Endothelial cell (in vitro differentiated cells): ENCODE measurements at regions not wholly inside any gene's neighbourhood (a gene's known extent, or its start where the extent isn't known, plus 50 kb on each side); places are given as distances from the start of the nearest gene placed in this dataset.

Source experiments
- DNase-seq: peaks from one replicate; pipeline ENCODE4 v3.0.0; 2021; ENCODE audit warnings: low spot score
- H3K27ac Mint-ChIP-seq: one replicate; pipeline ENCODE4 v1.8.0; 2021; ENCODE audit warnings: mixed read lengths, inconsistent platforms; ENCODE audit not compliant: unreplicated experiment
- H3K27me3 Mint-ChIP-seq: one replicate; pipeline ENCODE4 v1.8.0; 2021; ENCODE audit warnings: mild to moderate bottlenecking, moderate library complexity, mixed read lengths, inconsistent platforms; ENCODE audit not compliant: unreplicated experiment
- H3K36me3 Mint-ChIP-seq: one replicate; pipeline ENCODE4 v1.8.0; 2021; ENCODE audit warnings: mild to moderate bottlenecking, low read depth, mixed read lengths, inconsistent platforms; ENCODE audit not compliant: unreplicated experiment
- H3K4me1 Mint-ChIP-seq: one replicate; pipeline ENCODE4 v1.8.0; 2021; ENCODE audit warnings: mild to moderate bottlenecking, mixed read lengths, inconsistent platforms; ENCODE audit not compliant: unreplicated experiment
- H3K4me3 Mint-ChIP-seq: one replicate; pipeline ENCODE4 v1.8.0; 2021; ENCODE audit warnings: mild to moderate bottlenecking, mixed read lengths, inconsistent platforms; ENCODE audit not compliant: unreplicated experiment
- H3K9me3 Mint-ChIP-seq: one replicate; pipeline ENCODE4 v1.8.0; 2021; ENCODE audit warnings: mixed read lengths, inconsistent platforms; ENCODE audit not compliant: unreplicated experiment
- TF ChIP-seq, protein P1 (sequence below): fragments of 200-600 bp; sonication (generic); IDR thresholded peaks from one replicate; pipeline ENCODE4 v1.5.0; 2021; ENCODE audit warnings: antibody characterized with exemption; ENCODE audit not compliant: unreplicated experiment

DNA sequence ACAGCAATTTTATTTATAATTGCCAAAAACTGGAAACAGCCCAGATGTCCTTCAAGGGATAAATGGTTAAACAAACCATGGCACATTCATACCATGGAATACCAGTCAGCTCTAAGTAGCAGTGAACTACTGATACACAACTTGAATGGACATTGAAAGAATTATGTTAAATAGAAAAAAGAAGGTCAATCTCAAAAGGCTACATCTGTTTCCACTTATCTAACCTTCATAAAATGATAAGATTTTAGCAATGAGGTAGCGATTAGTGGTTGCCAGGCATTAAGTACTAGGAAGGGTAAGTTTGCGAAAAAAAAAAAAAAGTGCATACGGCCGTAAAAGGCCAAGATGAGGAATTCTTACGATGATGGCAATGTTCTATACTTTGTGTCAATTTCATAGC is 738.7 kb upstream of the ANO3 start:
- Mint-ChIP-seq H3K36me3 (no peaks in the 10 kb centered on the region), H3K9me3 (no peaks in the 10 kb centered on the region), H3K4me1 (peaks cover 4% of the 10 kb centered on the region), H3K27me3 (no peaks in the 10 kb centered on the region), H3K27ac (no peak overlapping the region), H3K4me3 (no peak overlapping the region)
- no peak for DNase-seq
- TF ChIP-seq, protein P1, sequence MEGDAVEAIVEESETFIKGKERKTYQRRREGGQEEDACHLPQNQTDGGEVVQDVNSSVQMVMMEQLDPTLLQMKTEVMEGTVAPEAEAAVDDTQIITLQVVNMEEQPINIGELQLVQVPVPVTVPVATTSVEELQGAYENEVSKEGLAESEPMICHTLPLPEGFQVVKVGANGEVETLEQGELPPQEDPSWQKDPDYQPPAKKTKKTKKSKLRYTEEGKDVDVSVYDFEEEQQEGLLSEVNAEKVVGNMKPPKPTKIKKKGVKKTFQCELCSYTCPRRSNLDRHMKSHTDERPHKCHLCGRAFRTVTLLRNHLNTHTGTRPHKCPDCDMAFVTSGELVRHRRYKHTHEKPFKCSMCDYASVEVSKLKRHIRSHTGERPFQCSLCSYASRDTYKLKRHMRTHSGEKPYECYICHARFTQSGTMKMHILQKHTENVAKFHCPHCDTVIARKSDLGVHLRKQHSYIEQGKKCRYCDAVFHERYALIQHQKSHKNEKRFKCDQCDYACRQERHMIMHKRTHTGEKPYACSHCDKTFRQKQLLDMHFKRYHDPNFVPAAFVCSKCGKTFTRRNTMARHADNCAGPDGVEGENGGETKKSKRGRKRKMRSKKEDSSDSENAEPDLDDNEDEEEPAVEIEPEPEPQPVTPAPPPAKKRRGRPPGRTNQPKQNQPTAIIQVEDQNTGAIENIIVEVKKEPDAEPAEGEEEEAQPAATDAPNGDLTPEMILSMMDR, result no peak

DNA sequence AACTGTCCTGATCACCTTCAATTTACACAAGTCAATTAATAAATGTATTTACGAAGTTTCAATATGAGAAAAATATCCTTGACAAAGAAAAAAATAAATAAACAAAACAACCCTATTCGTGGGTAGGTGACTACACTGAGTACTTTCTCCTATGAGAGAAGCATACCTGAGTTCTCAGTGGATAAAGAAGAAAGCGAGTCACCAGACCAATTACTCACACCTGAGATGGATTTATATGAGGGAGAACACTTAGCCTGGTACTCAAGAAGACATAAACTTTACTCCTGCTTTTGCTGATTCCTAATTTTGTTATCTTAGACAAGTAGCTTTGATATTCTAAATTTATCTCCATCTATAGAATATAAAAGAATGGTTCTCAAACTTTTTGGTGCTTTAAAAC is 735.2 kb upstream of the ANO3 start:
- Mint-ChIP-seq H3K36me3 (no peaks in the 10 kb centered on the region), H3K27ac (no peak overlapping the region)

DNA sequence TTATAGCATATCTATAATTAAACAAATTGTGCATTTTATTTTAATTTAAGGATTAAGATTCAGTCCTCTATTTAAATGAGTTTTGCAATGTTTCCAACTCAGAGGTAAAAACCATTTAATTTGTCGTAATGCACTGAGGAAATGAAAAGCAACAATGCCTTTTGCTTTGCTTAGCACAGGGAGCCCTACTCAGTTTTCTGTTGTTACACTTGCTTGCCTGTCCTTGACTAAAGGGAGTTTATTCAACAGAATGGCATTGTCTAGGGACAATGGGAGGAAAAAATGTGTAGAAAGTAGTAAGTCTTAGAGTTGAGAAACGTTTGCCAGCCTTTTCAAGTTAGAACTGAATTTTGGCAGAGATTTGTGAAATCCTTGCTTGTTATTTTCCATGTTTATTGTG is 734.2 kb upstream of the ANO3 start:
- Mint-ChIP-seq H3K27ac (no peak overlapping the region), H3K4me3 (no peak overlapping the region), H3K27me3 (peaks cover 2% of the 10 kb centered on the region), H3K36me3 (no peaks in the 10 kb centered on the region), H3K9me3 (no peaks in the 10 kb centered on the region), H3K4me1 (peaks cover 4% of the 10 kb centered on the region)
- no peak for DNase-seq
- TF ChIP-seq, protein P1, result no peak

More for the DNA sequence above, 735.2 kb upstream of the ANO3 start:
- DNase-seq, result no peak
- Mint-ChIP-seq H3K4me3 (no peak overlapping the region), H3K27me3 (no peaks in the 10 kb centered on the region), H3K9me3 (no peaks in the 10 kb centered on the region), H3K4me1 (peaks cover 4% of the 10 kb centered on the region)
- TF ChIP-seq, protein P1, result no peak

DNA sequence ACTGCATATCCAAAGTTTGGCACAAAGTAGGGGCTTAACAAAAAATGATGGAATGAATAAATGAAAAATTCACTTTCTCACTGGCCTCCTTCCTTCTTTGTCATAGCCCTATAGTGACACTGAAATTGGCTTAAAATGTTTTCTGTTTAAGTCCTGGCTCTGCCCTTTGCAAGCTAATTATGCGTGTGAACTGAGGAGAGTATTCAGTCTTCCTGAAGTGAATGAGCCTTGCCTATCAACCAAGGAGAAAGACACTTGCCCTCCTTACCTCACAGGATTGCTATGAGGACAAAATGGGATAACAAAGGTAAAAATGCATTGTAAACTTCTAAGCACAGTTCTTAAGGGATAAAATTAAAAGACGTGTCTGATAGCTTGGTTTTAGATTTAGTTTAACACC is 729.8 kb upstream of the ANO3 start:
- DNase-seq, result no peak
- Mint-ChIP-seq H3K9me3 (no peaks in the 10 kb centered on the region), H3K4me3 (no peak overlapping the region), H3K27ac (no peak overlapping the region), H3K4me1 (peaks cover 4% of the 10 kb centered on the region), H3K27me3 (peaks cover 3% of the 10 kb centered on the region), H3K36me3 (no peaks in the 10 kb centered on the region)
- TF ChIP-seq, protein P1, result no peak

DNA sequence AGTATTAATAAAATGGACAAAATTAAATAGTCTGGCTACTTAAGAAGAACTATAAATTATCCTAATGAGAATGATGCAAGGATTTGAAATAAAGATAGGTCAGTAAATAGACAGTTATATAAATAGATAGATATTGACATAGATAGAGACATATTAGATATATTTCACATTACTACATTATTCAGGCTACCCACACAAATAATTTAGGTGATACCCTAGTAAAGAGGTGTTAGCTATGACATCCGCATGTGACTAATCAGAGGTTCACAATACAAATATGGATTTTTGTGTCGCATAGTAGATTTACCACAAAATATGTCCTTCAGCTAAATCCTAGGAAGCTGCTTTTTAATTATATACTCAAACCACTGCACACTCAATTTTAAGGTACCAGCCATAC is 729.0 kb upstream of the ANO3 start:
- H3K4me3 Mint-ChIP-seq, result no peak overlapping the region
- peaks cover 4% of the 10 kb centered on the region for H3K9me3 Mint-ChIP-seq
- TF ChIP-seq, protein P1, result no peak
- no peaks in the 10 kb centered on the region for H3K36me3 Mint-ChIP-seq
- no peak overlapping the region for H3K27ac Mint-ChIP-seq
- H3K4me1 Mint-ChIP-seq, result peaks cover under 1% of the 10 kb centered on the region
- no peak for DNase-seq
- H3K27me3 Mint-ChIP-seq, result peaks cover 3% of the 10 kb centered on the region
